OCI-LY1 (cell line): ENCODE measurements at regions not wholly inside any gene's neighbourhood (a gene's known extent, or its start where the extent isn't known, plus 50 kb on each side); places are given as distances from the start of the nearest gene placed in this dataset.

ENCODE experiments used
- H2AFZ ChIP-seq: fragments of 200-600 bp; sonication (generic), shearing (Covaris generic); 2 replicates; pipeline ENCODE4 v1.6.0; 2014; ENCODE audit warnings: antibody characterized with exemption, mild to moderate bottlenecking, low read length
- H3F3A ChIP-seq: fragments of 200-600 bp; sonication (generic), shearing (Covaris generic); 2 replicates; pipeline ENCODE4 v1.6.0; 2014; ENCODE audit warnings: mild to moderate bottlenecking, antibody characterized with exemption, low read length, moderate library complexity; ENCODE audit not compliant: insufficient read depth
- H3K27ac ChIP-seq: fragments of 200-600 bp; sonication (generic); 2 replicates; pipeline ENCODE4 v1.5.1; 2014; ENCODE audit warnings: low read length, mixed run types, mild to moderate bottlenecking, low read depth; ENCODE audit not compliant: poor library complexity, severe bottlenecking
- H3K27me3 ChIP-seq: fragments of 200-600 bp; sonication (generic); 2 replicates; pipeline ENCODE4 v1.6.0; 2014; ENCODE audit warnings: antibody characterized with exemption, mild to moderate bottlenecking, low read length, moderate library complexity; ENCODE audit not compliant: insufficient read depth
- H3K36me3 ChIP-seq: fragments of 200-600 bp; sonication (generic); 2 replicates; pipeline ENCODE4 v1.6.1; 2014; ENCODE audit warnings: mild to moderate bottlenecking, antibody characterized with exemption, low read length, moderate library complexity, mixed read lengths; ENCODE audit not compliant: insufficient read depth
- H3K4me1 ChIP-seq: fragments of 200-600 bp; sonication (generic); 2 replicates; pipeline ENCODE4 v1.5.1; 2014; ENCODE audit warnings: mild to moderate bottlenecking, low read length, moderate library complexity; ENCODE audit not compliant: insufficient read depth, severe bottlenecking
- H3K4me2 ChIP-seq: fragments of 200-600 bp; sonication (generic), shearing (Covaris generic); 2 replicates; pipeline ENCODE4 v1.6.1; 2014; ENCODE audit warnings: low read length
- H3K4me3 ChIP-seq: fragments of 200-600 bp; sonication (generic); 2 replicates; pipeline ENCODE4 v1.5.1; 2014; ENCODE audit warnings: low read length, low read depth, mild to moderate bottlenecking, mixed read lengths; ENCODE audit not compliant: poor library complexity, severe bottlenecking
- H3K79me2 ChIP-seq: fragments of 200-600 bp; shearing (Covaris generic); 2 replicates; pipeline ENCODE4 v1.6.1; 2016; ENCODE audit warnings: mixed run types, low read length, mixed read lengths; ENCODE audit not compliant: insufficient read depth
- H3K9ac ChIP-seq: fragments of 200-600 bp; sonication (generic), shearing (Covaris generic); 2 replicates; pipeline ENCODE4 v1.6.1; 2014; ENCODE audit warnings: mild to moderate bottlenecking, low read length, mixed read lengths
- H3K9me2 ChIP-seq: fragments of 200-600 bp; sonication (generic), shearing (Covaris generic); 2 replicates; pipeline ENCODE4 v1.6.1; 2014; ENCODE audit warnings: low read depth, mild to moderate bottlenecking, low read length, mixed read lengths
- H3K9me3 ChIP-seq: fragments of 200-600 bp; shearing (Covaris generic); 2 replicates; pipeline ENCODE4 v1.6.1; 2014; ENCODE audit warnings: low read length, mixed read lengths
- H4K20me1 ChIP-seq: fragments of 200-600 bp; sonication (generic), shearing (Covaris generic); 2 replicates; pipeline ENCODE4 v1.6.0; 2016; ENCODE audit warnings: mild to moderate bottlenecking, low read length; ENCODE audit not compliant: insufficient read depth
- EZH2 ChIP-seq: fragments of 200-600 bp; sonication (generic), shearing (Covaris generic); IDR thresholded peaks from 2 replicates; pipeline ENCODE4 v1.8.0; 2017; ENCODE audit warnings: borderline replicate concordance, mixed run types, mild to moderate bottlenecking, antibody characterized with exemption, low read length, moderate library complexity, mixed read lengths
- TF ChIP-seq, protein P1 (sequence below): fragments of 200-600 bp; sonication (generic), shearing (Covaris generic); IDR thresholded peaks from 2 replicates; pipeline ENCODE4 v1.5.1; 2017; ENCODE audit warnings: mild to moderate bottlenecking, antibody characterized with exemption, low read length, moderate library complexity, mixed read lengths

DNA sequence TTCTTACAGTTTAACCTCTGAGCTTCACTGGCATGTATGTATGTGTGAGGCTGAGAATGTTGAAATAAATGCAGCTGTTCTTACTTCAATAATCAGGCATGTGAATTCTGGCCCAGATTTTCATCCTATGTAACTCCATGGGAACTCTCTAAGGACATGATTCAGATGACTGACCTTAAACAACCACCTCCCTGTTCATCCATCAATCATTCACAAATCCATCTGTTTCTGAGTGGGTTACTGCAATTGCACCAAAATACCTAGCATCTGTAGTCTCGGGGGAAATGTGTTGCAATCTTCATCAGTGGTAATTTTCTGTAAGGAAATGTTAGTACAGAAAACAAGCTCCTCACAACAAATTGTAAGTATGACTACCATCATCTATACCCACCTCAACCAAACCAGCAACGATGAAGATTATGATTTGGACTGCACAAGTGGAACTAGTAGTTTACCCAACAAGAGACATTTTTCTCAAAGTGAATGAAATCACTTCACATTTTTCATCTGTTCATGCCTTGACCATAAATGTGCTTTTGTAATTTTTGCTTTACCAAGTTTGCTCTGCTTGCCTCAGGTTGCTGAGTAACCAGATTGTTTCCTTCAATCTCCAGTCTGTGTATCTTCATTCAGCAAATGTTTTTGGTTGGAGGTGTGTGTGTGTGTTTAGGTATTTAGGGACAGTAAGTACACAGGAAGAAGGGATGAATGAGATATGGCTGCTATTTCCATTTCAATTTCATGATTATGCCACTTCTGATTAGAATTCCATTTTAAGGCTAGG lies 65.7 kb upstream of the FZD8 start:
- Histone ChIP-seq H2AFZ (no peak overlapping the region), H3K27me3 (peaks cover 4% of the 10 kb centered on the region; the same call in 1 of the 2 replicates), H3K9ac (no peak overlapping the region), H3K9me2 (no peaks in the 10 kb centered on the region), H4K20me1 (no peaks in the 10 kb centered on the region), H3K27ac (no peak overlapping the region), H3F3A (no peaks in the 10 kb centered on the region), H3K36me3 (no peaks in the 10 kb centered on the region), H3K9me3 (no peaks in the 10 kb centered on the region), H3K4me1 (no peaks in the 10 kb centered on the region), H3K4me2 (no peak overlapping the region), H3K4me3 (no peak overlapping the region), H3K79me2 (no peaks in the 10 kb centered on the region)
- TF ChIP-seq, protein P1, sequence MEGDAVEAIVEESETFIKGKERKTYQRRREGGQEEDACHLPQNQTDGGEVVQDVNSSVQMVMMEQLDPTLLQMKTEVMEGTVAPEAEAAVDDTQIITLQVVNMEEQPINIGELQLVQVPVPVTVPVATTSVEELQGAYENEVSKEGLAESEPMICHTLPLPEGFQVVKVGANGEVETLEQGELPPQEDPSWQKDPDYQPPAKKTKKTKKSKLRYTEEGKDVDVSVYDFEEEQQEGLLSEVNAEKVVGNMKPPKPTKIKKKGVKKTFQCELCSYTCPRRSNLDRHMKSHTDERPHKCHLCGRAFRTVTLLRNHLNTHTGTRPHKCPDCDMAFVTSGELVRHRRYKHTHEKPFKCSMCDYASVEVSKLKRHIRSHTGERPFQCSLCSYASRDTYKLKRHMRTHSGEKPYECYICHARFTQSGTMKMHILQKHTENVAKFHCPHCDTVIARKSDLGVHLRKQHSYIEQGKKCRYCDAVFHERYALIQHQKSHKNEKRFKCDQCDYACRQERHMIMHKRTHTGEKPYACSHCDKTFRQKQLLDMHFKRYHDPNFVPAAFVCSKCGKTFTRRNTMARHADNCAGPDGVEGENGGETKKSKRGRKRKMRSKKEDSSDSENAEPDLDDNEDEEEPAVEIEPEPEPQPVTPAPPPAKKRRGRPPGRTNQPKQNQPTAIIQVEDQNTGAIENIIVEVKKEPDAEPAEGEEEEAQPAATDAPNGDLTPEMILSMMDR: no peak
- TF ChIP-seq EZH2: no peak

DNA sequence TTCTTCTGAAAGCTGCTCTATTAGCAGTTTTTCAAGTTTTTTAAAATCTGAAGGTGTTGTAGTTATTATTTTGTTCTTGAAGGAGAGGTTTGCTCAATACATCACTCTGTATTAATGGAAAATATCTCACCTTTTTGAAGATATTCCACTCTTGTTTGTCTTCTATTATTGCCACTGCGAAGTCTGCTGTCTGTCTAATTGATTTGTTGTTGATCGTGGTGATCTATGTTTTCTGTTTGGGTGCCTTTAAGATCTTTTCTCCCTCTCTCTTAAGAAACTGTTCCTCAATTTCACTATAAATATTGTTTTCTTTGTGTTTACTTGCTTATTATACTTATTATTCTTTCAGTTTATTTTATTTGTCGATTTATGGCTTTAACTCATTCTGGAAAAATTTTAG lies 64.9 kb upstream of the FZD8 start:
- H3K4me2 ChIP-seq: no peak overlapping the region
- peaks cover 3% of the 10 kb centered on the region; the same call in 1 of the 2 replicates for H3K27me3 ChIP-seq
- no peak overlapping the region for H2AFZ ChIP-seq
- no peaks in the 10 kb centered on the region for H3K4me1 ChIP-seq
- no peaks in the 10 kb centered on the region for H3K79me2 ChIP-seq
- H3K9me3 ChIP-seq: no peaks in the 10 kb centered on the region
- H3K4me3 ChIP-seq: no peak overlapping the region
- no peak overlapping the region for H3K27ac ChIP-seq
- H4K20me1 ChIP-seq: no peaks in the 10 kb centered on the region
- H3K36me3 ChIP-seq: no peaks in the 10 kb centered on the region
- H3K9ac ChIP-seq: no peak overlapping the region
- no peaks in the 10 kb centered on the region for H3K9me2 ChIP-seq
- TF ChIP-seq, protein P1: no peak
- TF ChIP-seq EZH2: no peak
- H3F3A ChIP-seq: no peaks in the 10 kb centered on the region

DNA sequence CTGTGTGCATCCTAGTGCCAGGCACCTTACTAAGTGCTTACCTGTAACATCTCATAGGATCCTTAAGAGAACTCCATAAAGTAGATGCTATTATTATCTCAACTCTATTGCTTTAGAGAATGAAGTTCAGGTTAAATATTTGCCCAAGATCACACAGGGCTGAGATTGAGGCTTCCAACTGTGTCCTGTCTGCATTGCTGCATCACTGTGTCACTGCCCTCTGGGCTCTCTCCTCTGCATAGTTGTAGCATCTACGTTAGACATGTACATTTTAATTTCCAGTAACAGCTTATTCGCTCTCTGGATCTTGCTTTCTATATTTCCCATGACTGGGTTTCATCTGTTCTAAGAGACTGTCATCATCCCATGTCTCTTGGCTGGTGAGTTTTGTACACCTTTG lies 63.6 kb upstream of the FZD8 start:
- Histone ChIP-seq H3K79me2 (no peaks in the 10 kb centered on the region), H3F3A (no peaks in the 10 kb centered on the region), H2AFZ (no peak overlapping the region), H3K4me2 (no peak overlapping the region), H3K27me3 (no peaks in the 10 kb centered on the region), H3K4me3 (no peak overlapping the region), H3K36me3 (no peaks in the 10 kb centered on the region), H3K9me2 (no peaks in the 10 kb centered on the region), H3K9me3 (no peaks in the 10 kb centered on the region), H3K4me1 (no peaks in the 10 kb centered on the region), H3K27ac (no peak overlapping the region), H3K9ac (no peak overlapping the region), H4K20me1 (no peaks in the 10 kb centered on the region)
- TF ChIP-seq, protein P1: no peak
- no peak for TF ChIP-seq EZH2
